Fibroblast of peridontal ligament (primary cell): ENCODE measurements at regions not wholly inside any gene's neighbourhood (a gene's known extent, or its start where the extent isn't known, plus 50 kb on each side); places are given as distances from the start of the nearest gene placed in this dataset.

Source experiments
- DNase-seq: peaks from one replicate; pipeline ENCODE4 v3.0.0-alpha.2; 2010; ENCODE audit errors: extremely low read depth

DNA sequence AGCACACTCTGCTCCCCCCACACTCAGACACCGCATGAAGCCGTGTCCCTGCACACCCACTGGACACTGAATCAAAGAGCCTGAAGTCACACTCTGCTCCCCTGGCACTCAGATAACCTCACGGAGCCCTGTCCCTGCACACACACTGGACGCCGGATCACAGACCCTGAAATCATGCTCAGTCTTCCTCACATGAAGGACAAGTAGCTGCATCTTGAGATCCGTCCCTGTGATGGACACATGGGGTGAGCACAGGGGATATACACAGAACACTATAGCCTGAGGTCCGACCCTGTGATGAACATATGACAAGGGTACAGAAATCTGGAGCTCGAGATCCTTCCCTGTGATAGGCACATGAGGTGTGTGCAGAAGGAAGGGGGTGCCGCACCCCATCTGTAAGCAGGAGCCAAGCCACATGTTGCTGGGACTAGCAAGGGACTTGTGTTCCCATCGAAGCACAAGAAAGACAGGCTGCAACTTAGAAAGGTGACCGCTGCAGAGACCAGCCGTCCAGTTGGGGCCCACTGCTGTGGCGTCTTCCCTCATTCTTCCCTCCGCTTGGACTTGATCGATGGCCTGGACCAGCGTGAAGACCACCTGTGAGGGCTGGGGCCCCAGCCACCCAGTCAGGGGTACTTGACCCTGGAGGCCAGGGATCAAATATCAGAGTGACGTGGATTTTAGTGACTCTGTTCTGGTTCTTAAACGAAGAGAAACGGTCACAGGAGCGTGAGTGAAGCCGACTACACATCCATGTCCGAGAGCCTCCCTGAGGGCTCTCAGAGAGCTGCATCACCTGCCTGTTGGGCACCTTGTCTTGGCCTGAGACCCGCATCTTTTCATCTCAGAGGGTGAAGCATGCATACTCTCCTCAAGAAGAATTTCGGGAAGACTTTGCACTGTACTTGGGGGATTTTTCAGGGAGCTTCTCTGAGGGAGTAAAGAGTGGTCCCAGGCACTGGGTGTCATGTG lies 391.7 kb upstream of the SALL3 start:
- no peak for DNase-seq

DNA sequence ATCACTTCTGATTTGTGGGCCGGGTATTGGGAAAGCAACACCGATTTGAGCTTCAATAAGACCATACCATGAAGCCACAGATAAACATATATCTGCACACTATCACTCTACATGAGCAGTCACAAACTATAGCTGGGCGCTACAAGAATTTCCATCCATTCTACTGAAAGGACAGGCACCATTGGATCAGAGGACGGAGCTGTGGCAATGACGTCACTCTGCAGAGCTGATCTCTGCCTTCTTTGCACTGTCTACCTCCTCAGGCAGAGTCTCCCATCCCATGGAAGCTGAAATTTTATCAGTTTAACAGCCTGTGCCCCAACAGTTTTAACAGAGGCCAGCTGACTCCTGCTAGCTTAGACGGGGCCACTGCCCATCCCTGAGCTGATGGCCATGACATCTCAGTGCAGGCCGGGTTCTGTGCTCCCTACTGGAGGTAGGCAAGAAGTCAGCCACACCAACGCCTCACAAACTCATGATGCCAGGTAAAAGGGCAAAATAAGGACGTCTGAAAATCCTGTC lies 389.6 kb upstream of the SALL3 start:
- no peak for DNase-seq

DNA sequence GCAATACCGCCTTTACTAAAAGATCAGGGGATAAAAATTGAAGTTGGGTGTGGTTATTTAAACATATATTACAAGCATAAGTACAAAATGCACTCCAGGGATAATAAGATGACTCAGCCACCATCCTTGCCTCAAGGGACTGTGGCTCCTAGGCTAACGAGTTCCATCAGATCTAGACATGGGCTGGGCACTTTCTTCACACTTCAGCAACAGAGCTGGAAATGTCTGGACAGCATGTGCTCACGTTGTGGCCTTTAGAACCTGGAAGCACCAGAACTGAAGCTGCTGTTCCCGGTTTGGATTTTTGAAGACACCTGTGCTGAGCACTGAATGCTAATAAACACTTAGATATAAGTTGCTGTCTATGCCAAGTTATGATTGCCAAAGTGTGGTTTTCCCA lies 384.2 kb upstream of the SALL3 start:
- DNase-seq = no peak

DNA sequence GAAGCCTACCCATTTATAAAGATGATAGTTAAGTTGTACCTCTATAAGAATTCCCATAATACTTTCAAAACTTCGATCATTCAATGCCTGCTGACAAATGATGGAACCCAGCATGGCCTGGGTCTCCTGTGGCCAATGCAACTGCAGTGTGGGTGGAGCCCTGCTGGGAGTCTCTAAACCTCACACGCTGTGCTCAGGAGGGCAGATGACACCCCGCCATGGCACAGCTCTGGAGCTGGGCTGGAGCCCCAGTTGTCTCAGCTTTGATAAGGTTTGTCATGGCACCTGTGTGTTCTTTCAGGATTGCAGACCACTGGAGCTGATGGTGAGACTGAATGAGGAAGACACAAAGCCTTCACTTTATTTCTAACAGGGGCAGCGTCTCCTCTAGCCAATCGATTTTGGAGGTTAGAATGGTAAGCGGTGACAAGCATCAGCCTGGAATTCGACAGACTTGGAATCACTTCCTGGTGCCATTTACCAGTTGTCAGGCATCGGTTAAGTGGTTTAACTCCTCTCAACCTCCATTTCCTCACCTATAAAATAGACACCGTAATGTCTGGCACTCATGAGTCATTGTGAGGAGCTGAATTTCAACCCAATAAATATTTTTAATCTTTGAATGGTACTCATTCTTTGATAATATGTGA lies 383.6 kb upstream of the SALL3 start:
- DNase-seq = no peak

DNA sequence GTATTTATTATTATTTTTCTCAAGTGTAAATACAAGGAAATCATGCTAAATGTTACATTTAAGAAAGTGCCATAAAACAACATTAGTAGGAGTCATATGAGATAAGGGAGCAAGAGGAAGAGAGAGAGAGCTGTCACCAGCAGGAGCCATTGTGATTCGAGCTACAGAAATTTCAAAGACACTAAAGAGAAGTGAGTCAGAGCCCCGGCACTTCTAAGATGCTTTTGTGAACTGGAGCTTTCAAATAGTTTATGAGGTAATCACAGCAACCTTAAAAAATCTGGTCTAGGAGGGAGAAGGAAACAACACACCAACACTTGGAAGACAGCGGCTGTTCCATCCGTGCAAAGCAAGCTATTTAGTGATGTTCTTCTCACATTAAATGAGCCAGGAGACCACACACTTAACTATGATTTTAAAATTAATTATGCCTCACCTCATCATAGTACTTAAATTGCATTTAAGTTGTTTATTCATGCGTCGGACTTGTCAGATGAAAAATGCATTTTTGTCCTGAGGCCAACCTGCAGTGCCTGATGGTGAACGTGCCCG lies 382.7 kb upstream of the SALL3 start:
- no peak for DNase-seq

DNA sequence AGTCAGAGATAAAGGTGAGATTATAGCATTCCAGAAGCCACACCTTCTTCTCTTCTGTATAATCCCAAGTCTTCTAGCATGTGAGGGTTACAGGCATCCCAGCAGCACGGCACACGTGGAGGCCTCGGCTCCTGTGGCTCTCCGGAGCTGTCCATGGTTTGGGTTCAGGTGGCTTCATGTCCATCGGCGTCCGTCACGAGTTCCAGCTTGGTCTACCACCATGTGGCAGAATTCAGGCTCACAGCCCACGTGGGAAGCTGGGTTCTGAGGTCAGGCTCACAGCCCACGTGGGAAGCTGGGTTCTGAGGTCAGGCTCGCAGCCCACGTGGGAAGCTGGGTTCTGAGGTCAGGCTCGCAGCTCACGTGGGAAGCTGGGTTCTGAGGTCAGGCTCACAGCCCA lies 378.3 kb upstream of the SALL3 start:
- no peak for DNase-seq

DNA sequence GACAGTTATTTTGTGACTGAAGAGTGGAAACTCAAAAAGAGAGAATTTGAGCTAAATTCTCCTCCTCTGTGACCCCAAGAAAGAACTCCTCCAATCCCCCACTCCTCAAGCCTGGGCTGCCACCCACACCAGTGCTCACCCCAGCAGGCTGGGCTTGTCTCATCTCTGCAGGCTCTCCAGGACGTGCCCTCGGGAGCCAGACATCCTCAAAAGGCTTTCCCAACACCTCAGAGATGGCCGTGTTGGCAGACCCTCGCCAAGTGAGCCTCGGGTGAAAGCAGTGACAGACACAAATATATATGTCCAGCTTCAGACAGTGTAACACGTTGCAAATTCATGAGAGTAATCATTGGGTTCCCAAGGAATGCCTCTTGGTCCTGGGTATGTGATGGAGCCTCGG lies 377.7 kb upstream of the SALL3 start:
- no peak for DNase-seq

DNA sequence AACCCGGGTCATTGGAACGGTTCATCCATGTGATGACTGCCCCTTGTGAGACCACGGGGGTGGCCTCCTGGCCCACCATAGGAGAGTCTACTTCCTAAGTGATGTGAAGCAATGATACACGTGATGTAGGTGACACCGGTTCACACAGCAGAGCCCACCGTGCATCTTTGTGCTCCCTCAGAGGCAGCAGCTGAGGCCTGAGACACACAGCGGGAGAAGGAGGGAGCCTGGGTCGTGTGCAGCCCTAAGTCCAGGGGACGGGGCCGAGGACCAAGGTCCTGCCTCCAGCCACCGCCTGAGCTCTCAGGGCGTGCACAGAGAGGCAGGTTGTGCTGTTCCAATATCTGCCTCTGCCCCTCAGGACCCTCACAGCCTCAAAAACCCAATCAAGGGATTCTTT lies 377.2 kb upstream of the SALL3 start:
- DNase-seq = no peak

DNA sequence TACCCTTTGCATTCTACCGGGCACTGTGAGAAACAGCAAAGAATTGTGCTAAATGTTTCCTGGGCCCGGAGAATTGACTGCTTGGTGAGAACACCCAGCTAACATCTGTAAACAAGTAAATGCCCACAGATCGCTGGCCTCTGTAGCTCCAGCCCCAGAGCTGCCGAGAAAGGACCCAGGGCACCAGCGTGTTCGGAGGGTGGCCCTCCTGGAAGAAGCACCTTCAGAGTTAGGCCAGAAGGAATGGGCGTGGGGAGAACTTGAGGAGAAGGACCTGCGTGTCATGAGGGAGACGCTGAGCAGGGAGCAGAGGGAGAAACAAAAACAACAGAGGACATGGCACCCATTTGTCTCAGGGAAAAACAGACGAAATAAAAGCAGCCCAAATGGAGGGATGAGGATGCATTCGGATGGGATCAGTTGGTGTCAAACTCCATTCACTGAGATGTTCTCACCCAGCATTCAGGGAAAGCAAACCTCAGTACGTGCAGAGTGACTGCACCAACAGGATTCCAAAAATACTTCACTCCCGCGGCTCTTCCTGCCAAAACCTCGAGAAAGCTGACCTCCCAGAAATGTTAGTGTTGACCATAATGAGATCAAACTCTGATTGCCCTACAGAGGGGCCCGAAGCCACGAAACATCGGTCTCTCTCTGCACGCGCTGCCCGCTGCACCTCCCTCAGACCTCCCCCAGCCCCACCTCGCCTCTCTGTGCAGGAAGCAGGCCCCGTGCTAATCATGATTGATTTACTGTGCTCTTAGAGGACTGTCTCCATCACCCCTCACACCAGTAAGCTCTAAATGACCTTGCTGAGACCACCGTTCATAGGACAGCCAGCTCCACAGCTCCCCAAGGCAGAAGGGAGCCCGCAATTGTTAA lies 376.3 kb upstream of the SALL3 start:
- DNase-seq = no peak

DNA sequence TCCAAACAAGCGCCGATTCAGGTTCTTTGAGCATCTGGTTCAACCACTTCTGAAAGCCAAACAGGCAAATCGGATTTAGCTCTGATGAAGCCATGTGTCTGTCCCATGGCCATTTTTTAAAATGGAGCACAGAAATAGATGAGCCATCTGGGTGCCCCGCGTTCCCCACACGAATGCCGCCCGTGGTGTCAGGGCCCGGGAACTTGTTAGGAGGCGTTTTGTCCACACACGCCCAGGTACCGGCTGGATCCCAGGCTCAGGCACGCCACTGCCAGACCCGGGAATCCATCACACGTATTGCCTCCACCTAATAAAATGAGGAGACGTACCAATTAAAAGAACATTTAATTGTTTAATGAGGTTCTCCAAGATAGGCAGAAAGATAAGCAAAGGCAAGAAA lies 374.4 kb upstream of the SALL3 start:
- no peak for DNase-seq

DNA sequence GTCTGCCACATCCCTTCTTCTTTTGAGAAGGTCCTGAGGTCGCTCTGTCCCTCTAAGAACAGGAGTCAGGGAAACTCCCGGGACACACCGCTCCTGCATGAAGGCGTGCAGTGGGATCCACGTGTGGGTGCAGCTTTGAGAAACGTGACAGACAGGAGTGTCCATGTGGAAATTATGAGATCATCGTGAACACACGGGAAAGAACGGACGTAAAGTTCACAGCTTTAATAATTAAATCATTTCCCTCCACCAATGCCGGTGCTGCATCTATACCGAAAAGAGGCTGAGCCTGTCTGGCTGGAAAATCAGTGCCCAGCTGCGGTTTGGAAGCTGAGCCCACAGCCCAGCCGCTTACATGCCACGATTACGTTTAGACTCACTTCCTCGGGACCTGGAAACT lies 372.4 kb upstream of the SALL3 start:
- DNase-seq = no peak

DNA sequence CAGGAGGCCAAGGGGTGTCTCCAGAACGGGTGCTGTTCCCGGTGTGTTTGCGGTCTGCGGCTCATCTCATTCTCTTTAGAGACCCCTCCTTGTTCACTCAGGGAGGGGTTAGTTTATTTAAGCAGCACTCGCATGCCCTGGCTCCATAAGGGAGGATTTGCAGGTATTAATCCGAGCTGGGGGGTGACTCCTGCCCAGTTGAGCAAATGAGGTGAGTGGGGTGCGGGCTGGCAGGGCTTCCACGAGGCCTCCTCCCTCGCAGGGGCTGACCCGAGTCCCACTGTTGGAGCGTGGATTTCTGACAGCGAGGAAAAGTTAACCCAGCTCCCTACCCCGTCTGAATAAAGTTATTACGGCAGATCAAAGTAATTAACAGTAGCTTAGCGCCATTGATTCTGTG lies 371.8 kb upstream of the SALL3 start:
- DNase-seq = no peak

DNA sequence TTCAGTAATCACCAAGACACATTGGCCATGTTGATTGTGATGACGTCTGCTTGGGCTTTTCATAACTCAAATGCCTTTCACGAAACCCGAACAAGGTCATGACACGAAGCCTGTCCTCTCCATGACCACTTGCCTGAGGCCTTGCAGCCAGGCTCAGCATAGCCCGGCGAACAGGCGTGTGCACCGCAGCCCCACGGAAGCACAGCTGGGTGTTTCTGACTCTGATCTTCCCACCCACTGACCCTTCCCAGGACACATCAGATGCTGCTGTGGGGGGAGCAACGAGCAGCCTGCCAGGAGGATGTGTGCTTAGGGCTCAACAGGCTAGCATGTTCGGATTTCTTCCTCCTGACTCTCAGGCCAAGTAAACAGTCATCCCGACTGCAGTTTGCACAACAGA lies 369.4 kb upstream of the SALL3 start:
- no peak for DNase-seq

DNA sequence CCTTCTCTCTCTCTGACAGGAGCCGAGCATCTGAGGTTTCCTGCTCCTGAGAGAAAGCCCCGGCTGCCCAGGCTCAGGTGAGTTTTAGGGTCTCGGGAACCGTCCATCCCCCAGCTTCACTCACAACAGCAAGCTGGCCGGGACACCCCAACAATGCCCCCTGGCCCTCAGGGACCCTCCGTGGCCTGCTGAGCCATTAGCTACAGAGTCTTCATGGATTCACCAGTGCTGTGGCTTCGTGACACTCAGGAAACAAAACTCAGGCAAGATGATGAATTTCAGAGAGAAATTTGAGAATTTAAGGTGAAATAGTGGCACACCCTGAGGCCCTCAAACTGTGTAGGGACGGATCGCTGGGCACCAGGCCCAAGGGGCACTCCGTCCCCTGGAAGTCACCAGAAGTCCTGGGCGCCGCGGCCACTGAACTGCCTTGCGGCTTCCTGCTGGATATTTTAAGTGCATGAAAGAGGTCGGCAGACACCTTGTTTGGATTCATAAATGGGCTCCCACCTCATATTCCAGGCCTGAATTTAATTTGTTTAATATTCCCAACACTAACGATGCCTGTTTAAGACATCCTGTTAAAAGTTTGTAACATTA lies 368.3 kb upstream of the SALL3 start:
- DNase-seq = no peak

DNA sequence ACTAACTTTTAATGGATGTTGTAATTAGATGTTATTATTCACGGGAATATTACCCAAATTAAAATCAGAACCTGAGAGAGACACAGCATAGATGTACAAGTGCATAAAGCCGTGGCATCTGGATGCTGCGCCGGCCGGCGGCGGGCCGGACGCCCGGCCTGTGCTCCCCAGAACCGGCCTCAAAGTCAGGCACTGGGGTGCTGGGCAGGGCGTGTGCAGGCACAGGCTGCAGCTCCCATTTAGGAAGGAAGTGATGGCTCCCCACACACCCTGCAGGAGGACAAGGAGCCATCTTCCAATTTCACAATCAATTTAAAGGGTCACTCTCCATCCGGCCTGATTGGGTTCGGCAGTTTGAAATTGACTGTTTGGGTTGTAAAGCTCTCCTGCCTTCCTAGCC lies 367.7 kb upstream of the SALL3 start:
- DNase-seq = no peak

DNA sequence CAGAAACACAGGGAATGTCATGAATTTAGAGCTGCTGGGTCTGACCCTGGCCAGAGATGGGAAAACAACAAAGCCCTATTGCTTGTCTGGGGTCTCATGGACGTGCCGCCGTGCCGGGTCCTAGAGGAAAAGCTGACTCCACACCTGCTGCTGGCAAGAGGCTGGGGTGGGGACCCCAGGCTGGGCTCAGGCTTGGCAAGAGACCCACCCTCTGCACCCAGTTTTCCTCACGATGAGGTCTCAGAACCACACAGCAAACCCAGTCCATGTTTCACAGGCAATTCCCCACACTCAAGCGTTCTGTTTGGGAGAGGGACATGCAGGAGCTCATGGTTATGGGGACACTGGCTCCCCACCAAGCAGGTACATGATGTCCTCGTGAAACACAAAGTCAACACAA lies 367.3 kb upstream of the SALL3 start:
- no peak for DNase-seq

DNA sequence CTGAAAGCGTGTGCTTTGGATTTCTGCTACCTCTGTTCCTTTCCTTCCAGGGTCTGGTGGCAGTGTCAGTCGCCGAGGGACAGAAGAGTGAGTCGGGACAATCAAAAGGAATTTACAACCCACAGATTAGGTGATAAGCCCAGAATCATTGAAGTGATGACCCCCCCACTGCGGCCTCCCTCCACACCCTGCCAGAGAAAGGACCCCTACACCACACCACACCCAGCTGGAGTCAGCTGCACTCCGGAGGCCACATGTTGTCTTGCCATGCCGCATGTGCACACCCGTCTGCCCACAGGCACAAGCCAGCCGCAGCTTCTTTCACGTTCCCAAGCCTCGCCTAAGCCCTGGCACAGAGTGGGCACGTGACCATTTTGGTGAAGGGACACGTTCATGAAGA lies 366.8 kb upstream of the SALL3 start:
- DNase-seq = no peak

DNA sequence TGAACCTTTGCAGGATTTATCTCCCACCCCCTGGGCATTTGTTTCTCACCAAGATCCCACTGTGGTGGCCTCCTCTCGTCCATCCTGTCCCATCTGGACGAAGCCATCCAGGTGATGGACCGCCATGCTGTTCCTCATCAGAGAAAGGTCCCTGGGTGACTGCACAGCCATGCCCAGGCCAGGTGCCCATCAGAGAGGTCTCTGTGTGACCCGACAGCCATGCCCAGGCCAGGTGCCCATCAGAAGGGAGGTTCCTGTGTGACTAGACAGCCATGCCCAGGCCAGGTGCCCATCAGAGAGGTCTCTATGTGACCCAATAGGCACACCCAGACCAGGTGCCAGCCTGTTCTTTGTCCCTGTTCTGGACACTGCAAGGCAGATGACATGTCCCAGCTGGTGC lies 360.9 kb upstream of the SALL3 start:
- no peak for DNase-seq

DNA sequence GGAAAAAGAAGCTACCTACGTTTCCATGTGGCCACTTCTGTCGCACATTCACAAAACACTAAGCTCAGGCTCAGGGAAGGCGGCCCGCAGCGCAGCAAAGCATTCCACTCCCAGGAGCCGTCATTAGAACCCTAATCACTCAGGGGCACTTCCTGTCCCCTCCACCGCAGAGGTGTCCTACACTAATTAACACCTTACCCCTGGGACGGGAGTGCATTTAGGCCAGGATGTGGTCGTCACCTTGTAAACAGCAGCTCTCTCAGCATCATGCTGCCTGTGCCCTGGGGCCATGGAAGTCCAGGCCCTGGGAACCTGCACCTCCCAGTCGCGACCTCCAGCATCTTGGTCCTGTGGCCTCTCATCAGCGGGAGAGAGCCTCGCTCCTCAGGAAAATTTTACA lies 359.8 kb upstream of the SALL3 start:
- no peak for DNase-seq

DNA sequence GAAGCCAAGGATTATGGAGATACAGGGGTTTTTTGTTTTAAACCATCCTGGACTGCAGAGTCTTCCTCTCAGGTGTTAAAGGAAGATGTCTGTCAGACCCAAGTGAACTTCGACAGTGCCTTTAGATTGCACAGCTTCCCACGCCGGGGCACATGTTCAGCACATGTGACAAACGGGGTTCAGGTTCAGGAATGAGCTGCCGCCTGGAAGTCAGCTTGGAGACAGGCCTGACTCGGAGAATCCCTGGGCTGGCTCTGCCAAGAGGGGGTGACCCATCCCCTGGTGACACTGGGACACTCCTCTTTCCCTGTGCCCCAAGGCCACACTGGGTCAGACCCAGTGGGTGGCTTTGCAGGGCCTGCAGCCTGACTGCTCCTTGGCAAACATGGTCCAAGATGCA lies 359.3 kb upstream of the SALL3 start:
- no peak for DNase-seq

DNA sequence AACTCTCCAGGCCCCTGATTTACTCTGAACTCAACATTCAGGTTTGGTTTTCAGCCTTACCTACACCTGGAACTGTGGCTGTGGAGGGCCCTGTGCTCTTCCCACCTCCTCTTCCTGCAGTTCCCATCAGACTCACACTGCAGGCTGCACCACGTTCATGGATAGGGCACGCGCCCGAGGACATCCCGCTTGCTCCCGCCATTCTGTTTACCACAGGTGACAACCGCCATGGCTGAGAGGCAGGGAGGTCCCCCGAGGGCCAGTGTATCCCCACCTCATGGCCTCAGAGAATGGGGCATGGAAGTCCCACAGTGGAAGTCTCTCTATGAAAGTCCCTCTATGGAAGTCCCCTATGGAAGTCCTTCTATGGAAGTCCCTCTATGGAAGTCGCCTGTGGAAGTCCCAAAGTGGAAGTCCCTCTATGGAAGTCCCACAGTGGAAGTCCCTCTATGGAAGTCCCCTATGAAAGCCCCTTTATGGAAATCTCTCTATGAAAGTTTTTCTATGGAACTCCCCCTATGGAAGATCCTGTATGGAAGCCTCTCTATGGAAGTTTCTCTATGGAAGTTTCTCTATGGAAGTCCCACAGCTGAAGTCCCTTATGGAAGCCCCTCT lies 358.4 kb upstream of the SALL3 start:
- no peak for DNase-seq
